ENCODE measurements at regions not wholly inside any gene's neighbourhood (a gene's known extent, or its start where the extent isn't known, plus 50 kb on each side); places are given as distances from the start of the nearest gene placed in this dataset.

- no peak for TF ChIP-seq ELF4 (IDR thresholded peaks at IDR 0.05)
- no peak for TF ChIP-seq SP1 (IDR thresholded peaks at IDR 0.05)
- no peak for TF ChIP-seq SUZ12 (IDR thresholded peaks at IDR 0.05)
- no peak for TF ChIP-seq L3MBTL2 (conservative IDR thresholded peaks at IDR 0.05)
- TF ChIP-seq FOXM1 (IDR thresholded peaks at IDR 0.05; ENCODE audit: borderline replicate concordance) = no peak
These were observed 242.7 kb downstream of the TMEM182 start for GRCh38 chr2:103004426-103004942.
